NCI-H2107 treated with DMSO at 0.1 percent for 48 hours (cell line): ENCODE measurements at regions not wholly inside any gene's neighbourhood (a gene's known extent, or its start where the extent isn't known, plus 50 kb on each side); places are given as distances from the start of the nearest gene placed in this dataset.

Source experiments
- DNase-seq: peaks from one replicate; lab custom pipeline; 2025; ENCODE audit not compliant: unreplicated experiment; lab: John Stamatoyannopoulos, UW

- DNase-seq, result no peak
Measured at GRCh38 chr6:6835223-6835503, 246.6 kb downstream of the LY86 start.

- no peak for DNase-seq
Measured at GRCh38 chr6:6836609-6837406, 248.3 kb downstream of the LY86 start.

GRCh38 chr6:6837541-6838080, 249.1 kb downstream of the LY86 start:
- no peak for DNase-seq

- DNase-seq, result no peak
Measured at GRCh38 chr6:6840831-6841291, 252.3 kb downstream of the LY86 start.

GRCh38 chr6:6841571-6841970, 253.1 kb downstream of the LY86 start:
- no peak for DNase-seq

- no peak for DNase-seq
Measured at GRCh38 chr6:6842291-6842690, 253.8 kb downstream of the LY86 start.

- DNase-seq, result no peak
Measured at GRCh38 chr6:6843057-6843627, 254.6 kb downstream of the LY86 start.

GRCh38 chr6:6843777-6844176, 255.3 kb downstream of the LY86 start:
- no peak for DNase-seq

- DNase-seq, result no peak
Measured at GRCh38 chr6:6844530-6844929, 256.0 kb downstream of the LY86 start.

- no peak for DNase-seq
Measured at GRCh38 chr6:6845603-6846002, 257.1 kb downstream of the LY86 start.

GRCh38 chr6:6847591-6847990, 259.1 kb downstream of the LY86 start:
- no peak for DNase-seq

GRCh38 chr6:6851059-6851948, 256.5 kb upstream of the RREB1 start:
- DNase-seq, result no peak

- no peak for DNase-seq
Measured at GRCh38 chr6:6851949-6852261, 255.9 kb upstream of the RREB1 start.

- no peak for DNase-seq
Measured at GRCh38 chr6:6856538-6857523, 250.9 kb upstream of the RREB1 start.

GRCh38 chr6:6857528-6857927, 250.2 kb upstream of the RREB1 start:
- DNase-seq, result no peak

GRCh38 chr6:6858533-6858982, 249.2 kb upstream of the RREB1 start:
- DNase-seq, result no peak

- no peak for DNase-seq
Measured at GRCh38 chr6:6859105-6859504, 248.7 kb upstream of the RREB1 start.

GRCh38 chr6:6859722-6860121, 248.0 kb upstream of the RREB1 start:
- DNase-seq, result no peak

GRCh38 chr6:6860863-6861262, 246.9 kb upstream of the RREB1 start:
- no peak for DNase-seq

GRCh38 chr6:6861351-6861894, 246.3 kb upstream of the RREB1 start:
- no peak for DNase-seq
